ENCODE measurements at regions not wholly inside any gene's neighbourhood (a gene's known extent, or its start where the extent isn't known, plus 50 kb on each side); places are given as distances from the start of the nearest gene placed in this dataset.

DNA sequence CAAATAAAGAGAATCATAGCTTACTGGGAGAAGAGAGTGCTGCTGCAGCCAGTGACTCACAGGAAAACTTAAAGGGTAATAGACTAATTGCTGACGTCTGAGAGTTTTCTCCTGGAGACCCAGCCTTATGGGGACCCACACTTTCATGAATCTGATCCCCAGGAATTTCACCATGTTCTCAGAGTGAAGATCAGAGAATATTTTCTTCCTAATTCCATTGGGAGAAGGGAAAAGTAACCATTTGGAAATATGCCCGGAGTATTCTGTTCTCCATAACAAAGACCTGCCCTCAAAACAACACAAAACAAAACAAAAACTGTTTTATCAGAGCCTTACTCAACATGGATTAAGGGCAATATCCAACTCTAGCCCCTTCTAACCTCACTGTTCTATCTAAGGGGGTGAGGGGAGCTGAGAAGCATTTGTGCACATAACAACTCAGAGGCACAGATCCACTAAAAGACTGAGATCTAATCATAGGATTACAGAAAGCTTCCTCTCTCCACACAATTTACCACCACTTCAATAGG, 168.2 kb upstream of the SSTR4 start:
- DNase-seq (ENCODE audit: low read depth) = no peak
- H3K4me3 ChIP-seq (ENCODE audit: low read depth, low read length) = no peak overlapping the region
- TF ChIP-seq CTCF (IDR thresholded peaks at IDR 0.05; ENCODE audit: insufficient read depth, low read depth, low read length, missing control alignments) = no peak

GRCh38 chr20:22878166-22878565, 156.9 kb upstream of the SSTR4 start:
- no peak overlapping the region for H3K4me3 ChIP-seq (ENCODE audit: low read depth, low read length)
- no peak for TF ChIP-seq CTCF (IDR thresholded peaks at IDR 0.05; ENCODE audit: insufficient read depth, low read depth, low read length, missing control alignments)
- DNase-seq (ENCODE audit: low read depth) = no peak

DNA sequence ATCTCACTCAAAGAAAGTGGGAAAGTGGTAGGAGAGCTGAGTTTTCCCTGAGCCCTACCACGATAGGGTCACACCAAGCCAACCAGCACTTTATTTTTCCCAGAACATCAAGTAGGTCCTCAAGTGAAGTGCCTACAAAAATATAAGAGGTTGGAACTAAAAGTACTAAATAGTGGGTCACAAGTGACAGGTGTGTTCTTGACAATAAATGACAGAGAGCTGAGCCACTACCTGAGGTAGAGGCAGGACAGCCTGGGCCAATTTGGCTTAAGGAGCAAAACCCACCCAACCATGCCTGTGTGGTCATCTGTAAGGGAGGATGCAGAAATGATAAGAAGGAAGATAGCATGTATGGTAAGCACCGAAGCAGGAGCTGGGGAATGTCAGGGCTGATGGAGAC, 154.8 kb upstream of the SSTR4 start:
- DNase-seq (ENCODE audit: low read depth) = no peak
- no peak for TF ChIP-seq CTCF (IDR thresholded peaks at IDR 0.05; ENCODE audit: insufficient read depth, low read depth, low read length, missing control alignments)
- H3K4me3 ChIP-seq (ENCODE audit: low read depth, low read length) = no peak overlapping the region

DNA sequence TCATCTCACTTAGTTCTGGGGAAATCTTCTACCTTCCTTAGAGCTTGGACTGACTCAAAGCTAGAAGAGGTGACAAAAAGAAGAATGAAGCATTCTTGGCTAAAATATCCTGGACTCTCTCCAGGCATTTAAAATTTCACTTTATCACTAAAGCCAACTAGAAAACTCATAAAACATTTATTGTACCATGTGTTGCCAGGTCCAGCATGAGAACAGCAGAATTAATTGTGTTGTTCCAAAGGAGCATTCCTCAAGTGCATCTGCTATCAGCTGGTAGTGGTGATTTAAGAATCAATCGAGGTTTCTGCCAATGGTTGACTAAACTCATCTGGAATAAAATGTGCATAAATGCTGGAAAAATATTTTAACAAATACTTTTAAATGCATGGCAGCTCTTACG, 147.3 kb upstream of the SSTR4 start:
- no peak for DNase-seq (ENCODE audit: low read depth)
- TF ChIP-seq CTCF (IDR thresholded peaks at IDR 0.05; ENCODE audit: insufficient read depth, low read depth, low read length, missing control alignments) = no peak
- H3K4me3 ChIP-seq (ENCODE audit: low read depth, low read length) = no peak overlapping the region

DNA sequence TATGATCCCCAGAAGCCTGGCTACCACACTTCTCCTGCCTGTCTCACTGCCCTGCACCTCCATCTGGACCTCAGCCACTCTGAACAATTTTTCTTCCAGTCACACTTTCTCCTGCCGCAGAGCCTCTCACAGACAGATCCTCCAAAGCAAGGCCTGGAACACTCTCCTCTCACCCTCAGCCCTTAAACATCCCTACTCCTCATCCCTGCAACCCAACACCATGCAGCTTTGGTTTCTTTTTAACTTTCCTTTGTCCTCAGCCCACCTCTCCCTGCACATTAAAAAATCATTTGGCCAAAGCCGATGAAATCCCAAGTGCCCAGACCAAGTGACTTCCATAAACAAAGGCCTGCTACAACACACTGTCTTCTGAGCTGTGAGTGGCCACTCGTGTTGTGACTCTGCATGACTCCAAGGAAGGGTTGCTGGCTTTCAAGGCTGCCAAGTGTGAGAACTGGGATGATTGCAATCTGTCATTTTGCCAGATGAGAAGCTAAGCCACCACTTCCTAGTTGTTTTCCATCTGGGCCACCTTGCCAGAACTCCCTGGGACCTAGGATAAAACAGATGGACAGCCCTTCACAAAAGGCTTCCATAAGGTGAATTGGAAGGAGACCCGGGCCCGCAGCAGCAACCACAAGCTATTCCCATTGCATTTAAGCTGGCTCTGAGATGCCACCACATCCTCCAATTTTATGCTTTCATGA, 144.4 kb upstream of the SSTR4 start:
- DNase-seq (ENCODE audit: low read depth) = no peak
- no peak for TF ChIP-seq CTCF (IDR thresholded peaks at IDR 0.05; ENCODE audit: insufficient read depth, low read depth, low read length, missing control alignments)

GRCh38 chr20:22901164-22901563, 133.9 kb upstream of the SSTR4 start:
- DNase-seq (ENCODE audit: low read depth) = no peak
- H3K4me3 ChIP-seq (ENCODE audit: low read depth, low read length) = no peak overlapping the region
- no peak for TF ChIP-seq CTCF (IDR thresholded peaks at IDR 0.05; ENCODE audit: insufficient read depth, low read depth, low read length, missing control alignments)

More for the DNA sequence above, 144.4 kb upstream of the SSTR4 start:
- H3K4me3 ChIP-seq (ENCODE audit: low read depth, low read length) = no peak overlapping the region

DNA sequence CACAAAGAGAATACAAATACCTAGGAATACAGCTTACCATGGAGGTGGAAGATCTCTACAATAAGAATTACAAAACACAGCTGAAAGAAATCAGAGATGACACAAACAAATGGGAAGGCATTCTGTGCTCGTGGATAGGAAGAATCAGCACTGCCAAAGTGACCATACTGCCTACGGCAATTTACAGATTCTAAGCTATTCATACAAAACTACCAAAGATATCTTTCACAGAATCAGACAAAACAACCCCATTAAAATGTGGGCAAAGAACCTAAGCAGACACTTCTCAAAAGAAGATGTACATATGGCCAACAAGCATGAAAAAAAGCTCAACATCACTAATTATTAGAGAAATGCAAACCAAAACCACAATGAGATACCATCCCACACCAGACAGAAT, 133.2 kb upstream of the SSTR4 start:
- TF ChIP-seq CTCF (IDR thresholded peaks at IDR 0.05; ENCODE audit: insufficient read depth, low read depth, low read length, missing control alignments) = no peak
- H3K4me3 ChIP-seq (ENCODE audit: low read depth, low read length) = no peak overlapping the region

More for the DNA sequence above, 133.2 kb upstream of the SSTR4 start:
- DNase-seq (ENCODE audit: low read depth) = no peak
